ENCODE measurements at regions not wholly inside any gene's neighbourhood (a gene's known extent, or its start where the extent isn't known, plus 50 kb on each side); places are given as distances from the start of the nearest gene placed in this dataset.

DNA sequence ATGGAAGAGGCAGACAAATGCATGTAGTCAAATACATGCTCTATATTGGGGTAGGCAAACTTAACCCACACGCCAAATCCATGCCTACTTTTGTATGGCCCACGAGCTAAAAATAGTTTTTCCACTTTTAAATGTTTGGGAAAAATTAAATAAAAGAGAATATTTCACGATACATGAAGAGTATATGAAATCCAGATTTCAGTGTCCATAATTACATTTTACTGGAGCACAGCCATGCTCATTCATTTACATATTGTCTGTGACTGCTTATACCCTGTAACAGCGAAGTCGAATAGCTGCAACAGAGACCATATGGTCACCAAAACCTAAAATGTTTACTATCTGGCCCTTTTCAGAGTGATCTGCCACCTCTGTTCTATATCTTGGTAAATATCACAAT is 257.4 kb upstream of the NOCT start:
- DNase-seq (ENCODE audit: low read depth) = no peak
- no peak for TF ChIP-seq CTCF (conservative IDR thresholded peaks at IDR 0.05; ENCODE audit: low read depth, low read length)
- H3K4me3 ChIP-seq (ENCODE audit: low read depth, low read length) = no peak overlapping the region

GRCh38 chr4:138757432-138757831 is 258.1 kb upstream of the NOCT start:
- no peak for DNase-seq (ENCODE audit: low read depth)
- no peak for TF ChIP-seq CTCF (conservative IDR thresholded peaks at IDR 0.05; ENCODE audit: low read depth, low read length)
- no peak overlapping the region for H3K4me3 ChIP-seq (ENCODE audit: low read depth, low read length)

DNA sequence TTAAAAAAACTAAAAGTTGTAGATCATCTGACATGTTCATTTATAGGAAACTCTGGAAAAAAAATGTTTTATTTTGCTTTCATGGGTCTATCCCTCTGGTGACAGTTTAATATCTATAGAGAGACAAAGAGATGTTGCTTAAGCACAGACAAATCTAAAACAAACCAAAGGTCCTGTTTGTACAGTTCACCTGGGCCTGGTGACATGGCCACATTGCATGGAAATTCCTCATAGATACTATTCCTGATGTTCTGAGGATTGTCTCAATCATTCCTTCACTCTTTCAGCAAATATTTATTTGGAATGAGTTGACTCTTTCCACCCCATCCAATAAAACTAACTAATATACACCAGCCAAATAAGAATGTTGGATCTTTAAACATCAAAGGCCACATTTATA is 259.1 kb upstream of the NOCT start:
- H3K4me3 ChIP-seq (ENCODE audit: low read depth, low read length) = no peak overlapping the region
- no peak for TF ChIP-seq CTCF (conservative IDR thresholded peaks at IDR 0.05; ENCODE audit: low read depth, low read length)
- DNase-seq (ENCODE audit: low read depth) = no peak

- DNase-seq (ENCODE audit: low read depth) = no peak
- no peak for TF ChIP-seq CTCF (conservative IDR thresholded peaks at IDR 0.05; ENCODE audit: low read depth, low read length)
- no peak overlapping the region for H3K4me3 ChIP-seq (ENCODE audit: low read depth, low read length)
These were observed 264.3 kb upstream of the NOCT start for GRCh38 chr4:138751309-138751708.

GRCh38 chr4:138749303-138749702 is 266.3 kb upstream of the NOCT start:
- TF ChIP-seq CTCF (conservative IDR thresholded peaks at IDR 0.05; ENCODE audit: low read depth, low read length) = no peak
- H3K4me3 ChIP-seq (ENCODE audit: low read depth, low read length) = no peak overlapping the region
- no peak for DNase-seq (ENCODE audit: low read depth)

DNA sequence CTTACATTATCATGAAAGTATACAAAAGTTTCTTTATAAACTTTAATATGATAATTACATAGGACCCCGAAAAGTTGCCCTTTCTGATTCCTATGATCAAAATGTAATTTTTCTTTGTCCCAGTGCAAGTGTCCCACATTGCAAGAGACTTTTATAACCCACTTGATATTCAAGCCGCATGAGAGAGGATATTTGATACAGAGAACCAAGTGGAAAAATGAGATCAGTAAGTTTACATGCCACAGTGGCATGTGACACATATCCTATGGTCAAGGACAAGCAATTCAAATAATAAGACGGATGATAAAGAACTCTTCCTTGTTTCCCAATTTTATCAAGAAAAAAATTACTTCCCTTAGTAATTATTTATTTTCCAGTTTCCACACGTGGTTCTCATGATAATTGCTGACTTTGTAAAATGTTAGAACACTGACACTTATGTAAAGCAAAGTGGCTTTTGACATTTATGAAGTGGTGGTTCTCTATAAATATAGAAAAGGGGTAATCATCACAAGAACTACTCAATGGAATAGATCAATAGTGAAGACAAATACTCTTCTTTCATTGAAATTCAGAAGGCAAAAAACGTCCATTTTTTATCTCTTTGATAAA is 273.7 kb upstream of the NOCT start:
- no peak for TF ChIP-seq CTCF (conservative IDR thresholded peaks at IDR 0.05; ENCODE audit: low read depth, low read length)
- no peak for DNase-seq (ENCODE audit: low read depth)
- H3K4me3 ChIP-seq (ENCODE audit: low read depth, low read length) = no peak overlapping the region

All from epithelial cell of proximal tubule (primary cell).